Esophagus muscularis mucosa (tissue), 3 donors: ENCODE measurements at regions not wholly inside any gene's neighbourhood (a gene's known extent, or its start where the extent isn't known, plus 50 kb on each side); places are given as distances from the start of the nearest gene placed in this dataset.

Experiments
- CTCF ChIP-seq, 3 experiments: fragments of 200-600 bp in 2 of 3; fragments of 450-650 bp in 1 of 3; sonication (generic) in 2 of 3; IDR thresholded peaks; one replicate each; pipeline ENCODE4 v1.5.1; 2017 to 2019; ENCODE audit warnings: antibody characterized with exemption in 3 of 3, mild to moderate bottlenecking in 2 of 3, moderate library complexity in 1 of 3
- POLR2A ChIP-seq: fragments of 450-650 bp; IDR thresholded peaks from one replicate; pipeline ENCODE4 v1.6.1; 2017; ENCODE audit warnings: antibody characterized with exemption, moderate library complexity, mild to moderate bottlenecking, low read depth
- POLR2AphosphoS5 ChIP-seq, 2 donors: sonication (generic); formaldehyde crosslinking; IDR thresholded peaks; one replicate each; pipeline ENCODE4 v1.6.1; 2017; ENCODE audit warnings: antibody characterized with exemption in 2 of 2

- no peak for TF ChIP-seq CTCF (IDR thresholded peaks at IDR 0.05)
- no peak for TF ChIP-seq POLR2AphosphoS5 (IDR thresholded peaks at IDR 0.05)
- TF ChIP-seq POLR2A = no peak
Observed at GRCh38 chr4:170339522-170339921, 249.8 kb upstream of the AADAT start.
